Endothelial cell of umbilical vein (primary cell): ENCODE measurements at regions not wholly inside any gene's neighbourhood (a gene's known extent, or its start where the extent isn't known, plus 50 kb on each side); places are given as distances from the start of the nearest gene placed in this dataset.

ENCODE experiments used
- BruUV-seq: library from RNA; stranded (reverse); fragments of 400-500 nt; replicated peaks from 2 replicates; lab custom pipeline; 2021; lab: Mats Ljungman, UMichigan
- CTCF ChIA-PET: fragments of 300-600, 350-600 bp; sonication (Branson Sonifier 250); formaldehyde crosslinking; loops from one replicate; lab custom pipeline; 2021; ENCODE audit warnings: antibody characterized with exemption, inconsistent platforms; lab: Charles Lee
- POLR2A ChIA-PET: fragments of 300-600, 350-600 bp; sonication (Branson Sonifier 250); formaldehyde crosslinking; loops from one replicate; lab custom pipeline; 2021; ENCODE audit warnings: antibody characterized with exemption, inconsistent platforms; lab: Charles Lee
- DNase-seq: peaks from one replicate; pipeline ENCODE4 v3.0.0-alpha.2; 2011; ENCODE audit warnings: low read depth, low spot score
- FAIRE-seq: peaks from 2 replicates; lab custom pipeline; 2011; peaks lifted over from hg19 to GRCh38; lab: Jason Lieb, UNC
- H2AFZ ChIP-seq: 2 replicates; pipeline ENCODE4 v1.6.0; 2012; ENCODE audit warnings: low read depth, low read length, control low read depth, inconsistent platforms
- H3K27ac ChIP-seq: 2 replicates; pipeline ENCODE4 v1.5.1; 2011; ENCODE audit warnings: low read depth, mild to moderate bottlenecking, control low read depth, low read length, moderate library complexity; ENCODE audit not compliant: insufficient read depth
- H3K27me3 ChIP-seq, 2 experiments: 2 replicates each; pipeline versions ENCODE4 v1.6.0 to v1.6.1; 2011; ENCODE audit warnings: low read length in 2 of 2, mixed read lengths in 1 of 2; ENCODE audit not compliant: control insufficient read depth in 2 of 2, insufficient read depth in 2 of 2
- H3K36me3 ChIP-seq, 2 experiments: 2 replicates in 1 of 2; 3 replicates in 1 of 2; pipeline ENCODE4 v1.5.1; 2011; ENCODE audit warnings: low read length in 2 of 2, mild to moderate bottlenecking in 1 of 2, moderate library complexity in 1 of 2; ENCODE audit not compliant: control insufficient read depth in 2 of 2, insufficient read depth in 2 of 2; ENCODE audit errors: extremely low read depth in 1 of 2
- H3K4me1 ChIP-seq: 3 replicates; pipeline ENCODE4 v1.5.1; 2011; ENCODE audit warnings: mild to moderate bottlenecking, low read length; ENCODE audit not compliant: control insufficient read depth, insufficient read depth; ENCODE audit errors: extremely low read depth
- H3K4me2 ChIP-seq: 2 replicates; pipeline ENCODE4 v1.6.1; 2011; ENCODE audit warnings: low read length, control low read depth, mixed read lengths; ENCODE audit not compliant: insufficient read depth
- H3K4me3 ChIP-seq, 3 experiments: fragments of 200-600 bp in 1 of 3; sonication (generic), shearing (Covaris generic) in 1 of 3; replicated peaks in 1 of 3; 2 replicates each; pipeline ENCODE4 v1.5.1; 2011 to 2016; ENCODE audit warnings: control low read depth in 3 of 3, low read length in 3 of 3, mild to moderate bottlenecking in 2 of 3, inconsistent platforms in 1 of 3, low read depth in 1 of 3, moderate library complexity in 1 of 3; ENCODE audit not compliant: insufficient read depth in 1 of 3
- H3K79me2 ChIP-seq: 2 replicates; pipeline ENCODE4 v1.6.0; 2012; ENCODE audit warnings: low read length, inconsistent platforms; ENCODE audit not compliant: control insufficient read depth, insufficient read depth
- H3K9ac ChIP-seq: replicated peaks from 2 replicates; pipeline ENCODE3; 2011; ENCODE audit warnings: low read length, control low read depth; ENCODE audit not compliant: insufficient read depth; ENCODE audit errors: extremely low read depth
- H3K9me1 ChIP-seq: replicated peaks from 3 replicates; pipeline ENCODE4 v1.6.0; 2011; ENCODE audit warnings: mild to moderate bottlenecking, low read length; ENCODE audit not compliant: control insufficient read depth, insufficient read depth; ENCODE audit errors: extremely low read depth
- H3K9me3 ChIP-seq: replicated peaks from 2 replicates; pipeline ENCODE4 v1.5.1; 2012; ENCODE audit warnings: low read length, inconsistent platforms; ENCODE audit not compliant: control insufficient read depth, insufficient read depth
- H4K20me1 ChIP-seq: replicated peaks from 2 replicates; pipeline ENCODE3; 2011; ENCODE audit warnings: mild to moderate bottlenecking, low read length; ENCODE audit not compliant: control insufficient read depth, insufficient read depth; ENCODE audit errors: extremely low read depth
- CTCF ChIP-seq, 2 donors: IDR thresholded peaks; 1 replicate in 1 of 2; 2 replicates in 1 of 2; pipeline ENCODE4 v1.5.1; 2011; ENCODE audit warnings: low read length in 2 of 2, mild to moderate bottlenecking in 2 of 2, moderate library complexity in 2 of 2, control low read depth in 1 of 2, inconsistent platforms in 1 of 2, low read depth in 1 of 2; ENCODE audit not compliant: insufficient read depth in 1 of 2; ENCODE audit errors: extremely low read depth in 1 of 2
- EZH2 ChIP-seq: IDR thresholded peaks from 2 replicates; pipeline ENCODE4 v1.6.1; 2012; ENCODE audit warnings: borderline replicate concordance, low read depth, mild to moderate bottlenecking, moderate library complexity, low read length, inconsistent platforms; ENCODE audit not compliant: severe bottlenecking
- FOS ChIP-seq: IDR thresholded peaks from 2 replicates; pipeline ENCODE4 v1.6.1; 2011; ENCODE audit warnings: mild to moderate bottlenecking, low read length, moderate library complexity, borderline replicate concordance; ENCODE audit not compliant: insufficient read depth
- GATA2 ChIP-seq: IDR thresholded peaks from 2 replicates; pipeline ENCODE4 v1.7.0; 2011; ENCODE audit warnings: low read depth, mild to moderate bottlenecking, moderate library complexity, mixed read lengths, low read length; ENCODE audit not compliant: insufficient read length, insufficient read depth
- POLR2AphosphoS5 ChIP-seq: IDR thresholded peaks from 2 replicates; pipeline ENCODE4 v1.6.1; 2012; ENCODE audit warnings: low read depth, mild to moderate bottlenecking, control low read depth, low read length, moderate library complexity; ENCODE audit not compliant: insufficient read depth
- dilution Hi-C: fragments of 300-500 bp; cut with MboI; formaldehyde crosslinking; loops from one replicate; pipeline ENCODE4 v1.15.0; 2019; ENCODE audit warnings: low sequenced_read_pairs; ENCODE audit not compliant: extremely low pct_ligation_motif_present
- intact Hi-C: fragments of 100-400 bp; cut with micrococcal nuclease; formaldehyde crosslinking; loops from one replicate; pipeline ENCODE4 v1.10.0; 2022

- no peaks in the 10 kb centered on the region for H3K4me1 ChIP-seq
- no peaks in the 10 kb centered on the region for H3K79me2 ChIP-seq
- ChIA-PET POLR2A (no interaction called here), CTCF (no interaction called here)
- no peaks in the 10 kb centered on the region for H3K36me3 ChIP-seq
- H3K9ac ChIP-seq: no peak overlapping the region
- dilution Hi-C loops (no loop called here), intact Hi-C loops (no loop called here)
- no peaks in the 10 kb centered on the region for H3K9me1 ChIP-seq
- no peak for FAIRE-seq
- no peak overlapping the region for H3K27ac ChIP-seq
- no TSS peak for BruUV-seq
- H2AFZ ChIP-seq: no peak overlapping the region
- no peak for DNase-seq
- no peaks in the 10 kb centered on the region for H3K27me3 ChIP-seq
- no peaks in the 10 kb centered on the region for H3K9me3 ChIP-seq
- no peak overlapping the region for H3K4me2 ChIP-seq
- TF ChIP-seq POLR2AphosphoS5: no peak
- no peak overlapping the region for H3K4me3 ChIP-seq
- no peaks in the 10 kb centered on the region for H4K20me1 ChIP-seq
These were observed 721.2 kb upstream of the COX7C start for GRCh38 chr5:85896514-85896913.

- ChIA-PET CTCF (no interaction called here), POLR2A (no interaction called here)
- intact Hi-C loops (no loop called here), dilution Hi-C loops (no loop called here)
- BruUV-seq: no TSS peak
- H3K9me1 ChIP-seq: no peaks in the 10 kb centered on the region
- no peak overlapping the region for H3K27ac ChIP-seq
- H3K4me3 ChIP-seq: no peak overlapping the region
- H4K20me1 ChIP-seq: no peaks in the 10 kb centered on the region
- no peaks in the 10 kb centered on the region for H3K36me3 ChIP-seq
- TF ChIP-seq CTCF (IDR thresholded peaks at IDR 0.05; ENCODE audit: extremely low read depth in 1 of 2, insufficient read depth in 1 of 2, low read depth in 1 of 2, low read length in 2 of 2) (no peak), FOS (no peak), GATA2 (no peak), EZH2 (no peak)
- H3K4me2 ChIP-seq: no peak overlapping the region
- H3K9me3 ChIP-seq: peaks cover 2% of the 10 kb centered on the region
- H3K79me2 ChIP-seq: no peaks in the 10 kb centered on the region
- no peak overlapping the region for H2AFZ ChIP-seq
- no peak overlapping the region for H3K9ac ChIP-seq
- H3K27me3 ChIP-seq: no peaks in the 10 kb centered on the region
- no peak for FAIRE-seq
- H3K4me1 ChIP-seq: no peaks in the 10 kb centered on the region
- no peak for DNase-seq
These were observed 711.3 kb upstream of the COX7C start for GRCh38 chr5:85906460-85906859.
